ENCODE measurements at regions not wholly inside any gene's neighbourhood (a gene's known extent, or its start where the extent isn't known, plus 50 kb on each side); places are given as distances from the start of the nearest gene placed in this dataset.

- TF ChIP-seq POLR2AphosphoS5 (IDR thresholded peaks at IDR 0.05) (no peak), CTCF (IDR thresholded peaks at IDR 0.05; ENCODE audit: poor library complexity, severe bottlenecking) (no peak), EZH2 (IDR thresholded peaks at IDR 0.05; ENCODE audit: borderline replicate concordance, insufficient read depth, low read length, poor library complexity, severe bottlenecking) (no peak)
Observed at GRCh38 chr6:62523630-62524029, 237.6 kb upstream of the KHDRBS2 start.

All from neural cell (in vitro differentiated cells).